IMR-90 (cell line): ENCODE measurements at regions not wholly inside any gene's neighbourhood (a gene's known extent, or its start where the extent isn't known, plus 50 kb on each side); places are given as distances from the start of the nearest gene placed in this dataset.

Experiments used
- ATAC-seq: fragments of 200-7000 bp; cut with Tn5 transposase; 2 replicates; pipeline ENCODE4 v1.9.1; 2020; ENCODE audit warnings: low read depth, mild to moderate bottlenecking, moderate library complexity
- BruUV-seq: library from RNA; stranded (reverse); fragments of 400-500 nt; replicated peaks from 2 replicates; lab custom pipeline; 2021; lab: Mats Ljungman, UMichigan
- CTCF ChIA-PET: fragments of 300-600 bp; formaldehyde crosslinking; extraction: SDS; loops from one replicate; lab custom pipeline; 2021; ENCODE audit warnings: antibody characterized with exemption; lab: Yijun Ruan, JAX
- POLR2A ChIA-PET: fragments of 300-600 bp; sonication (Branson Sonifier 250); formaldehyde crosslinking; loops from one replicate; lab custom pipeline; 2022; ENCODE audit warnings: antibody characterized with exemption; ENCODE audit not compliant: unreplicated experiment; lab: Charles Lee
- DNase-seq: peaks from one replicate; pipeline ENCODE4 v3.0.0; 2013
- H2AFZ ChIP-seq: replicated peaks from 2 replicates; pipeline ENCODE3; 2013; ENCODE audit warnings: low read length, mild to moderate bottlenecking; ENCODE audit not compliant: poor library complexity
- H2AK5ac ChIP-seq: 2 replicates; pipeline ENCODE4 v1.6.1; 2013; ENCODE audit warnings: low read depth, low read length, inconsistent platforms
- H2AK9ac ChIP-seq: replicated peaks from 2 replicates; pipeline ENCODE3; 2013; ENCODE audit warnings: mild to moderate bottlenecking, low read depth, low read length, moderate library complexity; ENCODE audit not compliant: poor library complexity
- H2BK120ac ChIP-seq: 2 replicates; pipeline ENCODE4 v1.6.1; 2013; ENCODE audit warnings: low read depth, low read length, inconsistent platforms
- H2BK15ac ChIP-seq: 3 replicates; pipeline ENCODE4 v1.6.1; 2013; ENCODE audit warnings: low read depth, low read length, inconsistent platforms
- H2BK20ac ChIP-seq: 2 replicates; pipeline ENCODE4 v1.6.1; 2013; ENCODE audit warnings: low read depth, mild to moderate bottlenecking, inconsistent platforms, low read length, moderate library complexity
- H2BK5ac ChIP-seq: 2 replicates; pipeline ENCODE4 v1.6.1; 2013; ENCODE audit warnings: mild to moderate bottlenecking, low read depth, low read length, inconsistent platforms; ENCODE audit not compliant: poor library complexity, severe bottlenecking
- H3K14ac ChIP-seq: replicated peaks from 2 replicates; pipeline ENCODE4 v1.6.1; 2013; ENCODE audit warnings: low read depth, low read length, inconsistent platforms
- H3K18ac ChIP-seq: 2 replicates; pipeline ENCODE4 v1.6.1; 2013; ENCODE audit warnings: low read depth, low read length, control low read depth
- H3K23ac ChIP-seq: 2 replicates; pipeline ENCODE4 v1.6.1; 2013; ENCODE audit warnings: low read depth, low read length, inconsistent platforms
- H3K27ac ChIP-seq: 2 replicates; pipeline ENCODE4 v1.5.1; 2013; ENCODE audit warnings: mild to moderate bottlenecking, control low read depth, low read length; ENCODE audit not compliant: insufficient read depth
- H3K27me3 ChIP-seq: 2 replicates; pipeline ENCODE4 v1.6.1; 2013; ENCODE audit warnings: low read length; ENCODE audit not compliant: control insufficient read depth, insufficient read depth
- H3K36me3 ChIP-seq: 2 replicates; pipeline ENCODE4 v1.6.1; 2013; ENCODE audit warnings: low read length, mixed read lengths; ENCODE audit not compliant: control insufficient read depth, insufficient read depth
- H3K4ac ChIP-seq: 2 replicates; pipeline ENCODE4 v1.6.1; 2013; ENCODE audit warnings: low read depth, low read length, inconsistent platforms
- H3K4me1 ChIP-seq: 2 replicates; pipeline ENCODE4 v1.6.1; 2013; ENCODE audit warnings: low read length, mixed read lengths; ENCODE audit not compliant: control insufficient read depth, insufficient read depth
- H3K4me2 ChIP-seq: 2 replicates; pipeline ENCODE4 v1.6.1; 2013; ENCODE audit warnings: low read depth, mild to moderate bottlenecking, control low read depth, low read length, moderate library complexity
- H3K4me3 ChIP-seq: 2 replicates; pipeline ENCODE4 v1.5.1; 2013; ENCODE audit warnings: low read depth, mild to moderate bottlenecking, control low read depth, low read length, moderate library complexity; ENCODE audit not compliant: insufficient read depth
- H3K56ac ChIP-seq: 2 replicates; pipeline ENCODE4 v1.6.1; 2013; ENCODE audit warnings: low read length, inconsistent platforms; ENCODE audit not compliant: insufficient read depth; ENCODE audit errors: extremely low read depth
- H3K79me1 ChIP-seq, 2 experiments: 2 replicates each; pipeline ENCODE4 v1.6.1; 2013; ENCODE audit warnings: low read length in 2 of 2, inconsistent platforms in 1 of 2, low read depth in 1 of 2
- H3K9ac ChIP-seq: 2 replicates; pipeline ENCODE4 v1.6.1; 2013; ENCODE audit warnings: low read depth, low read length, control low read depth
- H3K9me1 ChIP-seq: 2 replicates; pipeline ENCODE4 v1.6.1; 2013; ENCODE audit warnings: low read length, inconsistent platforms; ENCODE audit not compliant: insufficient read depth
- H3K9me3 ChIP-seq: 2 replicates; pipeline ENCODE4 v1.6.1; 2013; ENCODE audit warnings: low read length; ENCODE audit not compliant: control insufficient read depth, insufficient read depth
- H4K20me1 ChIP-seq: 2 replicates; pipeline ENCODE4 v1.6.1; 2013; ENCODE audit warnings: low read length, inconsistent platforms; ENCODE audit not compliant: insufficient read depth
- H4K5ac ChIP-seq: 2 replicates; pipeline ENCODE4 v1.6.1; 2013; ENCODE audit warnings: mild to moderate bottlenecking, low read depth, low read length, control low read depth
- H4K8ac ChIP-seq, 2 experiments: 2 replicates each; pipeline ENCODE4 v1.6.1; 2013; ENCODE audit warnings: low read depth in 2 of 2, low read length in 2 of 2, control low read depth in 1 of 2, inconsistent platforms in 1 of 2
- H4K91ac ChIP-seq: 2 replicates; pipeline ENCODE4 v1.6.1; 2013; ENCODE audit warnings: low read depth, low read length, inconsistent platforms; ENCODE audit not compliant: insufficient read depth
- BHLHE40 ChIP-seq: fragments of 150-350 bp; IDR thresholded peaks from 2 replicates; pipeline ENCODE4 v1.6.1; 2016; ENCODE audit warnings: mild to moderate bottlenecking, low read depth, low read length
- CTCF ChIP-seq: conservative IDR thresholded peaks from 2 replicates; pipeline ENCODE4 v1.5.1; 2012; ENCODE audit warnings: mild to moderate bottlenecking, low read depth, low read length, improper control_type of control experiment
- MAFK ChIP-seq: IDR thresholded peaks from 2 replicates; pipeline ENCODE4 v1.6.1; 2012; ENCODE audit warnings: low read depth, low read length, improper control_type of control experiment
- MAZ ChIP-seq: IDR thresholded peaks from 2 replicates; pipeline ENCODE4 v1.6.1; 2012; ENCODE audit warnings: low read depth, mild to moderate bottlenecking, low read length, improper control_type of control experiment, moderate library complexity, borderline replicate concordance
- NFE2L2 ChIP-seq: fragments of 150-350 bp; IDR thresholded peaks from 2 replicates; pipeline ENCODE4 v1.6.1; 2016; ENCODE audit warnings: low read depth, mild to moderate bottlenecking, low read length
- RAD21 ChIP-seq: IDR thresholded peaks from 2 replicates; pipeline ENCODE4 v1.6.1; 2012; ENCODE audit warnings: low read length, improper control_type of control experiment
- RCOR1 ChIP-seq: IDR thresholded peaks from 2 replicates; pipeline ENCODE4 v1.6.1; 2012; ENCODE audit warnings: mild to moderate bottlenecking, low read length, improper control_type of control experiment; ENCODE audit not compliant: insufficient replicate concordance
- USF2 ChIP-seq: fragments of 150-350 bp; IDR thresholded peaks from 2 replicates; pipeline ENCODE4 v1.6.1; 2017; ENCODE audit warnings: mild to moderate bottlenecking, antibody characterized with exemption, low read length, low read depth
- WGBS, 2 experiments: methylation state at CpG; one replicate each; pipeline versions ENCODE4 v1.1.5 to v1.1.7; 2013; ENCODE audit warnings: missing lambda C conversion rate in 2 of 2; ENCODE audit not compliant: insufficient read length in 1 of 2; ENCODE audit errors: extremely low coverage in 2 of 2; 5-methylcytosine and 5-hydroxymethylcytosine counted together
- dilution Hi-C: fragments of 300-500 bp; cut with HindIII; formaldehyde crosslinking; loops from one replicate; pipeline ENCODE4 v1.14.3; 2018; ENCODE audit warnings: low sequenced_read_pairs; ENCODE audit not compliant: unreplicated experiment
- in situ Hi-C: fragments of 300-500 bp; cut with MboI; formaldehyde crosslinking; loops from 3 replicates; pipeline ENCODE4 v1.14.3; 2019; ENCODE audit warnings: low sequenced_read_pairs, inconsistent platforms, mixed read lengths
- intact Hi-C: fragments of 100-400 bp; cut with micrococcal nuclease; formaldehyde crosslinking; loops from 2 replicates; pipeline ENCODE4 v1.10.0; 2022

- TF ChIP-seq RAD21 (no peak), MAFK (no peak), BHLHE40 (no peak), NFE2L2 (no peak), MAZ (no peak), RCOR1 (no peak), USF2 (no peak), CTCF (no peak)
- H2BK120ac ChIP-seq, result no peak overlapping the region
- H3K23ac ChIP-seq, result no peak overlapping the region
- no peaks in the 10 kb centered on the region for H3K9me1 ChIP-seq
- no peaks in the 10 kb centered on the region for H3K4me1 ChIP-seq
- H3K27me3 ChIP-seq, result no peaks in the 10 kb centered on the region
- H2AK5ac ChIP-seq, result no peak overlapping the region
- ChIA-PET POLR2A (no interaction called here), CTCF (no interaction called here)
- no peak overlapping the region for H2BK5ac ChIP-seq
- H2BK20ac ChIP-seq, result no peak overlapping the region
- no peak overlapping the region for H3K27ac ChIP-seq
- BruUV-seq, result no TSS peak
- no peak overlapping the region for H4K5ac ChIP-seq
- no peak overlapping the region for H3K56ac ChIP-seq
- H4K20me1 ChIP-seq, result no peaks in the 10 kb centered on the region
- intact Hi-C loops (no loop called here), in situ Hi-C loops (no loop called here), dilution Hi-C loops (no loop called here)
- no peaks in the 10 kb centered on the region for H3K36me3 ChIP-seq
- H3K4ac ChIP-seq, result no peak overlapping the region
- WGBS, 2 experiments, result no CpG with 5 or more reads among the region's 5 CpGs
- H3K14ac ChIP-seq, result no peak overlapping the region
- no peak overlapping the region for H4K91ac ChIP-seq
- no peaks in the 10 kb centered on the region for H3K9me3 ChIP-seq
- no peak overlapping the region for H3K4me2 ChIP-seq
- DNase-seq (no peak), ATAC-seq (no peak)
- no peak overlapping the region for H2AK9ac ChIP-seq
- H3K79me1 ChIP-seq, result no peaks in the 10 kb centered on the region
- no peak overlapping the region for H3K9ac ChIP-seq
- H4K8ac ChIP-seq, result no peak overlapping the region
- no peak overlapping the region for H2BK15ac ChIP-seq
- H3K18ac ChIP-seq, result no peak overlapping the region
- H3K4me3 ChIP-seq, result no peak overlapping the region
- no peak overlapping the region for H2AFZ ChIP-seq
Measured at GRCh38 chr18:35780937-35781336, 191.5 kb upstream of the RMP24 start.
